Gastroesophageal sphincter (tissue), 4 donors: ENCODE measurements at regions not wholly inside any gene's neighbourhood (a gene's known extent, or its start where the extent isn't known, plus 50 kb on each side); places are given as distances from the start of the nearest gene placed in this dataset.
"Not testable (repeated sequence)": the region's sequence is repeated elsewhere in the genome, so short reads cannot be mapped to it uniquely, and the experiment has no call there.

Experiments
- ATAC-seq: fragments of 150-250 bp; one replicate; pipeline ENCODE4 v1.9.1; 2016; ENCODE audit warnings: mild to moderate bottlenecking, moderate library complexity
- H3K27ac ChIP-seq, 4 donors: fragments of 200-600 bp; sonication (generic) in 3 of 4; 1 replicate in 3 of 4; 2 replicates in 1 of 4; pipeline ENCODE4 v1.5.1; 2016 to 2019
- H3K27me3 ChIP-seq: fragments of 200-600 bp; sonication (generic); one replicate; pipeline ENCODE4 v1.5.1; 2019
- H3K36me3 ChIP-seq, 2 donors: fragments of 200-600 bp; sonication (generic); one replicate each; pipeline ENCODE4 v1.5.1; 2019; ENCODE audit warnings: control low read depth in 1 of 2
- H3K4me1 ChIP-seq, 3 donors: fragments of 200-600 bp; sonication (generic); 1 replicate in 2 of 3; 2 replicates in 1 of 3; pipeline ENCODE4 v1.5.1; 2016 to 2019; ENCODE audit warnings: control low read depth in 2 of 3
- H3K4me3 ChIP-seq, 2 donors: fragments of 200-600 bp; sonication (generic); one replicate each; pipeline ENCODE4 v1.5.1; 2019; ENCODE audit warnings: mild to moderate bottlenecking in 1 of 2, moderate library complexity in 1 of 2
- H3K9me3 ChIP-seq, 3 donors: fragments of 200-600 bp; sonication (generic); one replicate each; pipeline ENCODE4 v1.5.1; 2017 to 2019; ENCODE audit warnings: control low read depth in 2 of 3
- EP300 ChIP-seq: sonication (generic); formaldehyde crosslinking; IDR thresholded peaks from one replicate; pipeline ENCODE4 v1.6.1; 2017; ENCODE audit warnings: antibody characterized with exemption, mild to moderate bottlenecking
- POLR2A ChIP-seq, 2 donors: fragments of 450-650 bp; IDR thresholded peaks; one replicate each; pipeline ENCODE4 v1.6.1; 2017; ENCODE audit warnings: antibody characterized with exemption in 2 of 2, mild to moderate bottlenecking in 2 of 2, moderate library complexity in 1 of 2
- POLR2AphosphoS5 ChIP-seq: sonication (generic); formaldehyde crosslinking; IDR thresholded peaks from one replicate; pipeline ENCODE4 v1.6.1; 2017; ENCODE audit warnings: antibody characterized with exemption
- WGBS, 2 donors: methylation state at CpG; one replicate each; pipeline ENCODE4 v1.1.5; 2018; ENCODE audit warnings: low coverage in 1 of 2; 5-methylcytosine and 5-hydroxymethylcytosine counted together
- TF ChIP-seq, protein P1 (sequence below), 4 experiments: fragments of 200-600 bp in 2 of 4; fragments of 450-650 bp in 2 of 4; sonication (generic) in 1 of 4; IDR thresholded peaks; one replicate each; pipeline ENCODE4 v1.5.1; 2017 to 2019; ENCODE audit warnings: antibody characterized with exemption in 4 of 4, mild to moderate bottlenecking in 2 of 4, moderate library complexity in 2 of 4

DNA sequence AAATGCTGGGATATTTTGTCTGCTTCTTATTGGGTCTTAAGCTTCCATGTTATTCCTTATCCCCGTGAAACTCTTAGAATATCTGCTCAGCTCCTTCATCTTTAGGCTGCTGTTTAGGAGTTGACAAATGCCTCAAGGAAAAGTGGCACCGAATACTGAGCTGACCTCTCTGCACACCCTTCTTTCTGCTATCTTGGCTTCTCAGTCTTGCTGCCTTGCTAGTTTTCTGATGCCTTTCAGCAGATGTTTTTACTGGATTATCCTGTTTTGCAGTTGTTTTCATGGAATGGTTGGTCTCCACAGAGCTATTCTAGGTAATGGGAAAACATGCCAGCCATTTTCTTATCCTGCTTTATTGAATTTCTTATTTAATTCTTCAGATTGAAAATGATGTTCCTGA lies 86.3 kb downstream of the GYPE start:
- H3K27ac ChIP-seq = no peak overlapping the region
- no peak for ATAC-seq
- H3K9me3 ChIP-seq = no peaks in the 10 kb centered on the region
- H3K4me1 ChIP-seq = no peaks in the 10 kb centered on the region
- no peaks in the 10 kb centered on the region for H3K36me3 ChIP-seq
- TF ChIP-seq EP300 (no peak), POLR2A (IDR thresholded peaks at IDR 0.05) (no peak), POLR2AphosphoS5 (no peak)
- TF ChIP-seq, protein P1, sequence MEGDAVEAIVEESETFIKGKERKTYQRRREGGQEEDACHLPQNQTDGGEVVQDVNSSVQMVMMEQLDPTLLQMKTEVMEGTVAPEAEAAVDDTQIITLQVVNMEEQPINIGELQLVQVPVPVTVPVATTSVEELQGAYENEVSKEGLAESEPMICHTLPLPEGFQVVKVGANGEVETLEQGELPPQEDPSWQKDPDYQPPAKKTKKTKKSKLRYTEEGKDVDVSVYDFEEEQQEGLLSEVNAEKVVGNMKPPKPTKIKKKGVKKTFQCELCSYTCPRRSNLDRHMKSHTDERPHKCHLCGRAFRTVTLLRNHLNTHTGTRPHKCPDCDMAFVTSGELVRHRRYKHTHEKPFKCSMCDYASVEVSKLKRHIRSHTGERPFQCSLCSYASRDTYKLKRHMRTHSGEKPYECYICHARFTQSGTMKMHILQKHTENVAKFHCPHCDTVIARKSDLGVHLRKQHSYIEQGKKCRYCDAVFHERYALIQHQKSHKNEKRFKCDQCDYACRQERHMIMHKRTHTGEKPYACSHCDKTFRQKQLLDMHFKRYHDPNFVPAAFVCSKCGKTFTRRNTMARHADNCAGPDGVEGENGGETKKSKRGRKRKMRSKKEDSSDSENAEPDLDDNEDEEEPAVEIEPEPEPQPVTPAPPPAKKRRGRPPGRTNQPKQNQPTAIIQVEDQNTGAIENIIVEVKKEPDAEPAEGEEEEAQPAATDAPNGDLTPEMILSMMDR (IDR thresholded peaks at IDR 0.05) = no peak
- H3K27me3 ChIP-seq = no peaks in the 10 kb centered on the region
- H3K4me3 ChIP-seq = no peak overlapping the region
- WGBS, 2 donors = 87 to 95% methylated on average over 2 of the region's 2 CpGs

DNA sequence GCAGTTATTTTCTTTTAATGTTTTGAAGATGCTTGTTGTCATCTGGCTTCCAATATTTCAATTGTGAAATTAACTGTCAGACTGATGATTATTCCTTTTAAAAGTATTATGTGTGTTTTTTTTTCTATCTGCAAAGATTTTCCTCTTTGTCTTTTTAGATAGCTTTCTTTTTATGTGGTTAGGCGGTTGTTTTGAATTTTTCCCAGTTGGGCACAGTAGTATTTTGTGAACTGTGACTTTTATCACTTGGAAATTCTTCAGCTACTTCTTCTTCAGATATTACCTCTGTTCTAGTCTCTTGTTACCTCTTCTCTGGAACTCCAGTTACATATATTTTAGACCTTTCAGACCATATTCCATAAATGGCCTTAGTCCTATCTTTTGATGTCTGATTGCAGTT lies 87.5 kb downstream of the GYPE start:
- 88 to 100% methylated on average over 1 of the region's 1 CpG for WGBS, 2 donors
- H3K36me3 ChIP-seq, H3K27ac ChIP-seq, H3K27me3 ChIP-seq, H3K4me1 ChIP-seq, H3K9me3 ChIP-seq, H3K4me3 ChIP-seq, ATAC-seq: not testable (repeated sequence)

DNA sequence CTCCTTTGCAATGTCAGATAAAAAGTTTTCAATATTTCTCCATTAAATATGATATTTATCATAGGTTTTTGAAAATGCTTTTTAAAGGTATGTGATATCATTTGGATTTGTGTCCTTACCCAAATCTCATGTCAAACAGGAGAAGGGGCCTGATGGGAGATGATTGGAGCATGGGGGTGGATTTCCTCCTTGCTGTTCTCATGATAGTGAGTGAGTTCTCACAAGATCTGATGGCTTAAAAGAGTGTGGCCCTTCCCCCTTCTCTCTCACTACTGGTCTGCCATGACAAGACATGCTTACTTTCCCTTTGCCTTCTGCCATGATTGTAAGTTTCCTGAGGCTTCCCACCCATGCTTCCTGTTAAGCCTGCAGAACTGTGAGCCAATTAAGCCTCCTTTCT lies 90.0 kb downstream of the GYPE start:
- not testable (repeated sequence) for H3K27ac ChIP-seq, H3K9me3 ChIP-seq, H3K36me3 ChIP-seq, H3K27me3 ChIP-seq, H3K4me3 ChIP-seq, ATAC-seq, H3K4me1 ChIP-seq

DNA sequence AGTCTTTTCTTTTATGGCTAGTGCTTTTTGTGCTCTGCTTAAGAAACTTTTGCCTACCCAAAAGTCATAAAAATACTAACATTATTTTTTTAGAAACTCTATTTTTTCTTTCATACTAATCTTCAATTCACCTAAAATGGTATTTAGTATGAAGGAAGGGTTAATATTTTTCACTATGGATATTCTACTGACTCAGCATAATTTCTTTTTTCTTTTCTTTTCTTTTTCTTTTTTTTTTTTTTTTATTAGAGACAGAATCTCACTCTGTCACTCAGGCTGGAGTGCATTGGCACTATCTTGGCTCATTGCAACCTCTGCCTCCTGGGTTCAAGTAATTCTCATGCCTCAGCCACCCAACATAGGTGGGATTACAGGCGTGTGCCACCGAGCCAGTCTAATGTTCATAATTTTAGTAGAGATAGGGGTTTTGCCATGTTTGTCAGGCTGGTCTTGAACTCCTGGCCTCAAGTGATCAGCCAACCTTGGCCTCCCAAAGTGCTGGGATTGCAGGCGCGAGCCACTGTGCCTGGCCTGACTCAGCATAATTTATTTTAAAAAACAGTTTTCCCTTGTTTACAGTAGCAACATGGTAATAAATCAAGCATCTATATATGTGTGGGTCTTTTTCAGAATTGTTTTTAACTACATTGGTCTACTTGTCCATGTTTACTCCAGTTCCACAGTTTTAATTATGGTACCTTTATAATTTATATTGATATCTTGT lies 91.8 kb downstream of the GYPE start:
- not testable (repeated sequence) for H3K9me3 ChIP-seq, H3K36me3 ChIP-seq, H3K4me3 ChIP-seq, H3K27ac ChIP-seq, ATAC-seq, H3K27me3 ChIP-seq, H3K4me1 ChIP-seq
- 86 to 100% methylated on average over 2 to 4 of the region's 4 CpGs for WGBS, 2 donors

DNA sequence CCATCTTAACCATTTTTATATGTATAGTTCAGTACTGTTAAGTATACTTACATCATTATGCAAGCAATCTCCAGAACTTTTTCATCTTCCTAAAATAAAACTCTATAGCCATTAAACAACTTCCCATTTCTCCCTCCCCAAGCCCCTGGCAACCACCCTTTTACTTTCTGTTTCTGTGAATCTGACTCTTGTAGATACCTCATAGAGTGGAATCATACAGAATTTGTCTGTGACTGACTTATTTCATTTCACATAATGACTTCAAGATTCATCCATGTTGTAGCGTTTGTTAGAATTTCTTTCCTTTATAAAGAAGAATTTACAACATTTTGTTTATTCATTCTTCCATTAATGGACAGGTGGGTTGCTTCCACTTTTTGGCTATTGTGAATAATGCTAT lies 91.2 kb upstream of the FREM3 start:
- H3K4me1 ChIP-seq, H3K9me3 ChIP-seq, H3K27ac ChIP-seq, H3K36me3 ChIP-seq, H3K4me3 ChIP-seq, H3K27me3 ChIP-seq, ATAC-seq: not testable (repeated sequence)
- 78 to 80% methylated on average over 1 of the region's 1 CpG for WGBS, 2 donors

DNA sequence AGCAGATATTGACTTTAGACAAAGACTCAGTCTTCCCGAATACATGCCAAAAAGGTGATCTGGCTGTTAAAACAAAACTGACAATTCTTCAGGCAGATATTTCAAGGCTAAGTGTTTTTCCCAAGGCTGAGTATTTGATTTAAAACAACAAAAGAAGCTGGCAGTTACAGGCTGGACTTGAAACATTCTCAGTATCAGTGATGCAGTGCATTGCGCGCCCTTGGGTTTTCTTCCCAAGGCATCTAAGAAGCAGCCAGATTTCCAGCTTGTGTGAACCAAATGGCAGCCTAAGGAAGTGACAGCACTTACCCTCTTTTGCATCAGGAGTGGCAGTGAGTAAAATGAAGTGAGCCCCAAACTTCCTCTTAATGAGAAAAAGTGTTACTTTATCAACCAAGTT lies 90.0 kb upstream of the FREM3 start:
- not testable (repeated sequence) for H3K36me3 ChIP-seq, H3K27me3 ChIP-seq, H3K27ac ChIP-seq, H3K9me3 ChIP-seq, H3K4me3 ChIP-seq, H3K4me1 ChIP-seq, ATAC-seq
- 73 to 75% methylated on average over 3 of the region's 3 CpGs for WGBS, 2 donors

DNA sequence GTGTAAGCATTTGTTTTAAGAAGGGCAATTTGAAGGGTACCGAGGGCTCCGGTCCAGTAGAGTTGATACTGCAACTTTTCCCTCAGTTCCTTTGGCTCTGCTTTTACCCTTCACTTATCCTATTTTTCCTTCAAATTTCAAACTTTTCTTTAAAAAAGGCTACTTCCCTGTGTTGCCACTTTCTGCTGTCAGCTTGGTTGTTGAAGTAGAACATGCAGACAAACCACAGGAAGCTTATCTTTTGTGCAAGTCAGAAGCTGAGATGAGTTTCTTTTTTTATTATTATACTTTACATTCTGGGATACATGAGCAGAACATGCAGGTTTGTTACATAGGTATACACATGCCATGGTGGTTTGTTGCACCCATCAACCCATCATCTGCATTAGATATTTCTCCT lies 89.1 kb upstream of the FREM3 start:
- 73 to 84% methylated on average over 2 of the region's 2 CpGs for WGBS, 2 donors
- not testable (repeated sequence) for H3K27ac ChIP-seq, H3K36me3 ChIP-seq, H3K9me3 ChIP-seq, H3K4me1 ChIP-seq, H3K4me3 ChIP-seq, H3K27me3 ChIP-seq, ATAC-seq

DNA sequence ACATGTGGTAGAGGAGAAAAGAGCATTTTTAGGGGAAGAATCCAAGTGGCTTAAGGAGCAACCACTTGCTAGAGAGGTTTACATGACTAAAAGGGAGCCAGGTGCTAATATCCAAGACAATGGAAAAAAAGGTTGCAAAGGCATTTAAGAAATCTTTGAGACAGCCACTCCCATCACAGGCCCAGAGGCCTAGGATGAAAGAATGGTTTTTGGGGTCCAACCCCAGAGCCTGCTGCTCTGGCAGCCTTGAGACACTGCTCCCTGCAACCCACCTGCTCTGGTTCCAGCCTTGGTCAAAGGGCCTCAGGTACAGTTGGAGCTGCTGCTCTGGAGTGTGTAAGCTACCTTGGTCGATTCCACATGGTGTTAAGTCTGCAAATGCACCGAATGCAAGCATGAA lies 84.1 kb upstream of the FREM3 start:
- Histone ChIP-seq H3K27ac (no peak overlapping the region), H3K4me1 (no peaks in the 10 kb centered on the region), H3K9me3 (no peaks in the 10 kb centered on the region), H3K4me3 (no peak overlapping the region), H3K36me3 (no peaks in the 10 kb centered on the region), H3K27me3 (no peaks in the 10 kb centered on the region)
- ATAC-seq = no peak
- no peak for TF ChIP-seq POLR2AphosphoS5
- no peak for TF ChIP-seq EP300
- TF ChIP-seq, protein P1 (IDR thresholded peaks at IDR 0.05) = no peak
- no peak for TF ChIP-seq POLR2A (IDR thresholded peaks at IDR 0.05)
- no CpG with 5 or more reads among the region's 2 CpGs for WGBS, 2 donors
